WTC11 (cell line): ENCODE measurements at regions not wholly inside any gene's neighbourhood (a gene's known extent, or its start where the extent isn't known, plus 50 kb on each side); places are given as distances from the start of the nearest gene placed in this dataset.

Source experiments
- CREB1 ChIP-seq: sonication (generic); formaldehyde crosslinking; IDR thresholded peaks from 2 replicates; pipeline ENCODE4 v1.8.0; 2023; ENCODE audit warnings: mild to moderate bottlenecking, missing genetic modification reagents
- ESRRA ChIP-seq: sonication (generic); formaldehyde crosslinking; IDR thresholded peaks from 2 replicates; pipeline ENCODE4 v1.8.1; 2022; ENCODE audit warnings: mild to moderate bottlenecking, missing genetic modification reagents, borderline replicate concordance
- MXD4 ChIP-seq: fragments of 250-450 bp; sonication (Bioruptor Pico); IDR thresholded peaks from 2 replicates; pipeline ENCODE4 v1.8.0; 2021; ENCODE audit warnings: mild to moderate bottlenecking, moderate library complexity, borderline replicate concordance
- ZNF317 ChIP-seq: sonication (generic); formaldehyde crosslinking; IDR thresholded peaks from 2 replicates; pipeline ENCODE4 v1.8.1; 2023; ENCODE audit warnings: low read depth, mild to moderate bottlenecking, moderate library complexity, missing genetic modification reagents, borderline replicate concordance
- TF ChIP-seq, protein P1 (sequence below): fragments of 200-600 bp; IDR thresholded peaks from 2 replicates; pipeline ENCODE4 v1.8.0; 2022; ENCODE audit warnings: antibody characterized with exemption

DNA sequence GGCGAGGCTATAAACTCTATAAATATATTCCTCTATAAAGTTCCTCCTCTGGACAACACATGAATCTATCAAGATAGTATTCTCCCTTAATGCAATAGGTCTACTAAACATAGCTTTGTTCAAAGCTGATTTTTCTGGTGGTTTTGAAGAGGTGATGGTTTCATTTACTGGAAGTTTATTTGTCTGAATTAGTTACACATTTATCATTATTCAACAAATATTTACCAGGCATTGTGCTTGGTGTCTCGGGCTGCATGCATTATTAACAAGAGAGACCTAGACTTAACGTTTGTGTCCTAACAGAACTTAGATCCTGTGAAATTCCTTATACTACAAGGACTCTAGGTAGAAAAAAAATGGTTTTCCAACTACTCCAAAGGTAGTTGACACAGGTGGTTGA lies 511.4 kb upstream of the B3GALT2 start:
- TF ChIP-seq CREB1 (CRISPR knock-in tag) (no peak), ESRRA (no peak), ZNF317 (CRISPR knock-in tag) (no peak), MXD4 (no peak)
- TF ChIP-seq, protein P1, sequence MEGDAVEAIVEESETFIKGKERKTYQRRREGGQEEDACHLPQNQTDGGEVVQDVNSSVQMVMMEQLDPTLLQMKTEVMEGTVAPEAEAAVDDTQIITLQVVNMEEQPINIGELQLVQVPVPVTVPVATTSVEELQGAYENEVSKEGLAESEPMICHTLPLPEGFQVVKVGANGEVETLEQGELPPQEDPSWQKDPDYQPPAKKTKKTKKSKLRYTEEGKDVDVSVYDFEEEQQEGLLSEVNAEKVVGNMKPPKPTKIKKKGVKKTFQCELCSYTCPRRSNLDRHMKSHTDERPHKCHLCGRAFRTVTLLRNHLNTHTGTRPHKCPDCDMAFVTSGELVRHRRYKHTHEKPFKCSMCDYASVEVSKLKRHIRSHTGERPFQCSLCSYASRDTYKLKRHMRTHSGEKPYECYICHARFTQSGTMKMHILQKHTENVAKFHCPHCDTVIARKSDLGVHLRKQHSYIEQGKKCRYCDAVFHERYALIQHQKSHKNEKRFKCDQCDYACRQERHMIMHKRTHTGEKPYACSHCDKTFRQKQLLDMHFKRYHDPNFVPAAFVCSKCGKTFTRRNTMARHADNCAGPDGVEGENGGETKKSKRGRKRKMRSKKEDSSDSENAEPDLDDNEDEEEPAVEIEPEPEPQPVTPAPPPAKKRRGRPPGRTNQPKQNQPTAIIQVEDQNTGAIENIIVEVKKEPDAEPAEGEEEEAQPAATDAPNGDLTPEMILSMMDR = no peak
